GM21825 (cell line): ENCODE measurements at regions not wholly inside any gene's neighbourhood (a gene's known extent, or its start where the extent isn't known, plus 50 kb on each side); places are given as distances from the start of the nearest gene placed in this dataset.

ENCODE experiments used
- ATAC-seq: cut with Tn5 transposase; IDR thresholded peaks from one replicate; pipeline ENCODE4 v1.9.1; 2021; ENCODE audit warnings: mild to moderate bottlenecking, moderate library complexity; ENCODE audit not compliant: unreplicated experiment

DNA sequence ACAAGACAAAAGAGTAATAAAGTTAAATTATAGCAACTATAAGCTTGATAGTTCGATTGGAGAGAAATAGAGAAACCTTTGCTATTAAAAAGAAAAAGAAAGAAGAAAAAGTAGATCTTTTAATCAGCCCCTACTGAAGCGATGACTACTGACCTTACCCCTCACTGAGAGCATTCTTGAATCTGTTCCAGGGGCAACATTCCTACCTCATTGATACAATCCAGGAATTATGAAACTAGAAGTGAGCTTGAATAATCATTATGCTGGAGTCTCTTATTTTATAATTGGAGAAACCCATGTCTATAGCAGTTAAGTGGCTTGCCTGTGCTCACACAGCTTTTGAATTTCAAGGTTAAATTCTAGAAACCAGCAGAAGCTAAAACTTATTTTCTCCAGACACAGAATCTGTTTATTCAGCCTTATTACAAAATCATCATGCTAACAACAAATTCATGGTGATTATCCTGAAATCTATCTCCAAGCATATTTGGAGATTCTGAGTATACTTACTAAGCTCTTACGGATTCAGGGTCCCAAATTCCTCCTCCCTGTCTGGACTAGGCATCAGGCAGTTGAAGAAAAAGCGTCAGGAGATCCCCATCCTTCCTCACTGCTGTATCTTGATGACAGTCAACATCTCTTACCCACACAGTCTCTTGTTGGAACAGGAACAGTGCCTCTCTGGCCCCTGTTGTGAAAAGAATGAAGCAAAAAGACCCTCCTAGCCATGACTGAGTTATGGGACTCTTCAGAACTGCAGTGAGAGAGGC, 547.6 kb upstream of the WWC1 start:
- no peak for ATAC-seq

DNA sequence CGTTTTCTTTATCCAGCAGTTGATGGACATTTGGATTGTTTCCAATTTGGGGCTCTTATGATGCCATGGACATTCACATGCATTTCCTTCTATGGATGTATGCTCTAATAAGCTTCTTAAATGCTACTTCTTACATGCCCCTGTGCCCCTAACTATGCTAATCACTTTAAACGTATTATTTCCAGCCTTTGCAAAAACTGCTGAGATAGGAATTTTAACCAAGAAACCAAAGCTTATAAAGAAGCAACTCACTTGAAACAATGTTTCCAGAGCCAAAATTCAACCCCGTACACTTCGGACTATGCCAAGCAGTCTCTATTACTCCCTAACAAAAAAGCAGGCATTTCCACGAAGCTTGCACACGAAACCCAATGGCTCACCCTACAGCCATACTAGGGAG, 545.6 kb upstream of the WWC1 start:
- ATAC-seq: no peak

DNA sequence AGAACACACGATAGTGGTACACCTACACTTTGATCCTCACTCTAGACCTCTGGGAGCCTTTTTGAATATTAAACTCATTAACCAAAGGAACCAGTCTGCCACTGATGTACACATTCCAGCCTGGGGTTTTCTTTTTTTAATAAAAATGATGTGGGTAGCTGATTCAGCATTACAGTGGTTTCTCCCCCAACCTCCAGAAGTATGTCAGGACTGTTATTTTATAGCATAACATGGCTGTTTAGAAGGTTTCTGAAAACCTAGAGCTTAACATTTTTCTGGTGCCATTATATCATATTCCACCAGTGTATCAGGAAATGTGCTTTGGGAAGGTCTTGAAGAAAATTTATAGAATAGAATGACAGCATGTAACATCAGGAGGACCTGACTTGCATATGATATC, 540.9 kb upstream of the WWC1 start:
- no peak for ATAC-seq

GRCh38 chr5:167752936-167753335, 538.5 kb upstream of the WWC1 start:
- ATAC-seq: no peak

- ATAC-seq: no peak
Observed at GRCh38 chr5:167753725-167754490, 537.5 kb upstream of the WWC1 start.

DNA sequence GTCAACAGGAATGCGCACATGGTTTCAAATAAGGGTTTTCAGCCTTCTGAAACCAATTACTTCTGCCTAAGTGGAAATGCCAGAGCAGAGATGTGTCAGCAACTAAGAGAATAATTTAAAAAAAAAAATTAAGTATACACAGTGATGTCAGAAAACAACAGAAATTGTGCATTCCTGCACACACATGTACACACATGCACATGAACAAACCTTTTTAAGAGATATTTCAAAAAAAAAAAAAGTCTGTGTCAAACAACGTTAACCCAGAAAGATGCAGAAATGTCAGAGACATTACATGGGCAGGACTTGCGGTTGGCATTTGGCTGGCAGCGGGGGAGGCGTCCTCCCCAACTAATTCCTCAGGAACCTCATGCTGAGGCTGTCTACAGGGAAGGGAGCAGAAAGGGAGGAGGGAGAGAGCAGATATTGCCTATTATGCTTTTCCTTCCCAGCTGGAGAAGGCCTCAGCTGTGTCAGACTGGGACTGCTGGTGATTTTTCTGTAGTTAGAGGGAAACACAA, 536.9 kb upstream of the WWC1 start:
- no peak for ATAC-seq

DNA sequence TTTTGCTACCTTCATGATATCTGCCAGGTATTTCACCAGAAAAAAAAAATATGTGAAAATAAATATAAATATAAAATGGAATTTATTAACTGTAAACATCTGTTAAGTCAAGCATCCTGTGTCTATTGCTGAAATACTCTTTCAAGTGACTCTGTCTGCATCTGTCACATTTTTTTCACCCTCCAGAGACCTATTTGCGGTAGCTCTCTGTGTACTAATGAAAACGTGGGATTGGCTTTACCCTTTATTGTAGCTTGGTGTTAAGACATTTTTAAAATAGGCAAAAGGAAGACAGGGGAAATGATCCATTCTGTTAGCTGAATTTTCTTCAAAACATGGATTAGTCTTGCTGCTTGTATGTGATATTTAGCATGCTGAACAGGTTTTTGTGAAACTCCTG, 536.0 kb upstream of the WWC1 start:
- no peak for ATAC-seq

DNA sequence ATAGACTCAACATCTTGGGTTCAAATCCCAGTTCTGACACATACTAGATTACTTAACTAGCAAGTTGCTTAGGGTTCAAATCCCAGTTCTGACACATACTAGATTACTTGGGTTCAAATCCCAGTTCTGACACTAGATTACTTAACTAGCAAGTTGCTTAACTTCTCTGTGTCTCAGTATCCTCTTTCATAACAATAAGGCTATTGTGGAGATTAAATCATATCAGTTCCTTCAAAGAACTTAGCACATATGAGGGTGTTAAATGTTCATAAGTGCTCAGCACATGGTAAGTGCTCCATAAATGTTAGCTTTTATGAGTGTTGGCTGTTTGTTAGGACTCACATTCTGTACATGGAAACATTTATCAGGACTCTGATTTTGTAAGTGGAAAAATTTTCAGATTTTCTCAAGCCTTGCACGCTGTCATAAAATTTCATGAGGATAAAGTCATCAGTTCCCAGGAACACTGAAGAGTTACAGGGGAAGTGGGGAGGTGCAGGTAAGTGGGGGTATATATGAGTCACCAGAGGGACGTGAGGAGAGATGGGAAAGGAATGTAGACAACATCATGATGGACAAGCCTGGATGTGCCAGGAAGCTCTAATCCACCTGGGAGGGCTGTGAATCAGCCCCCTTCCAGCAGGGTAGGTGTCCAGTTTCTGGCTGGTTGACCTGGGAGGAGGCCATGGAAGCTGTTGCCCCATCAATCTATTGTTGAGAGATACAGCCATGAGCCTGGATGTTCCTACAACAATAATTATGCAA, 532.2 kb upstream of the WWC1 start:
- ATAC-seq: no peak

DNA sequence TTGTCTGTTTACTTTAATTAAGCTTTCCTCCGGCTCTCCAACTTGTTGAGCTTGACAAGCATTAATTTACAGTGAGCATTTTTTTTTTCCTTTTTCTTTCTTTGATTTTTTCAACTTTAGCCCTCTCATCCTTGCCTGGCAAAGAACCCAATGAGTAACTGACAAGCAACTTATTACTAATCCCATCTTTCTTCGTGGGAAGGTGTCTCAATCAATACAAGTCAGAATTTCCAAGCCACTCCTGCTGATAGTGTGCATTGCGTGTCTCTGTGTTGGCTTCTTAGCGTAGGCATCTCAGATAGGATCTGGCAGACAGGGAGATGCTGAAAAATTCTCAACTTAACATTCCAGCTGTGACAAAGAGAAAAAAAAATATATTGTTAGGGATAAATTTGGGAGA, 527.7 kb upstream of the WWC1 start:
- ATAC-seq: no peak

GRCh38 chr5:167764641-167765289, 526.7 kb upstream of the WWC1 start:
- no peak for ATAC-seq

GRCh38 chr5:167765352-167765751, 526.1 kb upstream of the WWC1 start:
- no peak for ATAC-seq

- ATAC-seq: no peak
Observed at GRCh38 chr5:167766957-167767356, 524.5 kb upstream of the WWC1 start.

GRCh38 chr5:167767795-167768194, 523.6 kb upstream of the WWC1 start:
- no peak for ATAC-seq

- ATAC-seq: no peak
Observed at GRCh38 chr5:167769846-167770413, 521.5 kb upstream of the WWC1 start.

DNA sequence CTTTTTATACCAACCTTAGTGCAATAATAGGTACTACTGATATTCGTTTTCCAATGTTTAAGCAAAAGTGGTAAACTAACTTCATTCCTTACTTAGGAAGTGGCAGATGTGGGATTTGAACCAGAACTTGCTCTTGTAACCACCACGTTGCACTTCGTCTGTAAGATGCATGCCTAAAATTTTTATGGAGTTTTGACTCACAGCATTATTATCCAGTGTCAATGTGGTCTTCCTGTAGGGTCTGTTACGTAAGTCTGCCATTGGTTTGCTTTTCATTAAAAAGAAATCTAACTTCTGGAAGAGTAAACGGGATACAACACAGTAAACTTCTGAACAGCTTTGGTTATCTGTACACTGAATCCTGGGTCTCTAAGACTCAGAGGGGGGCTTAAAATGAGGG, 521.0 kb upstream of the WWC1 start:
- ATAC-seq: no peak

DNA sequence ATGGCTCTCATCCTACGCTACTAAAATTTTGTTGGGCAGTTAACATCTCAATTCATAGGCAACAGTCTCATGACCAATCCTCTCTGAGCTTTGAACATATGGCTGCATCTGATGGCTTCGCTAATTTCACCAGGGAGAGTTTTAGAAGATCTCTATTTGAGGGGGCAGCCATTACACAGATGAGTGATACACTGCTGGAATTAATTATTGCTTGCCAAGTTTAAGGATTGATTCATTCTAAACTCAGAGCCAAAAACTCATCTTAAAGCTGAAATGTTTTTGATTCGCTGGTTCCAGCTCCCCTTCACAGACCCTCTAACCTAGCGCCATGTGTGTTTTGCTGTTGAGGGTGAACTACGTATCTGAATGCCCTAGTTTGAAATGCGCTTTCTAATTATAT, 519.9 kb upstream of the WWC1 start:
- ATAC-seq: no peak

GRCh38 chr5:167773668-167774301, 517.7 kb upstream of the WWC1 start:
- no peak for ATAC-seq

GRCh38 chr5:167777746-167778145, 513.7 kb upstream of the WWC1 start:
- no peak for ATAC-seq

- no peak for ATAC-seq
Observed at GRCh38 chr5:167778228-167778627, 513.2 kb upstream of the WWC1 start.

DNA sequence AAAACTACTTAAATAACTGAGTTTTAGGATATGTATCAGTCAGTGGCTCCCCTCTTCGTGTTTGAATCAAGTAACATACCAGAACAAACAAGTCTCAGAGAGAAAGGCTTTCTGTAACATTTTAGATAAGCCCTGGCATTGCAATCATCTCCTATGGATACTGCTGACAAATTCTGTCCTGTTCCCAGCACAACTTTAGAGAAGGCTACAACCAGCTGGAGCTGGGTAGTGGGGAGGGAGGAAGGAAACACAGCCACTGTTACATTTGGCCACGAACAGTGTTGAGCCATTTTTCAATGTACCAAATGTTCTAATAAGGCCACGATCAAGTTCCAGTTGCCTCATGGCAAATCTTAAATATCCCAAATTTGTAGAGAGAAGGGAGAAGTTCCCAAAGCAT, 511.8 kb upstream of the WWC1 start:
- ATAC-seq: no peak
